Endothelial cell (in vitro differentiated cells): ENCODE measurements at regions not wholly inside any gene's neighbourhood (a gene's known extent, or its start where the extent isn't known, plus 50 kb on each side); places are given as distances from the start of the nearest gene placed in this dataset.

Experiments used
- DNase-seq: peaks from one replicate; pipeline ENCODE4 v3.0.0; 2021; ENCODE audit warnings: low spot score
- H3K27ac Mint-ChIP-seq: one replicate; pipeline ENCODE4 v1.8.0; 2021; ENCODE audit warnings: mixed read lengths, inconsistent platforms; ENCODE audit not compliant: unreplicated experiment
- H3K27me3 Mint-ChIP-seq: one replicate; pipeline ENCODE4 v1.8.0; 2021; ENCODE audit warnings: mild to moderate bottlenecking, moderate library complexity, mixed read lengths, inconsistent platforms; ENCODE audit not compliant: unreplicated experiment
- H3K36me3 Mint-ChIP-seq: one replicate; pipeline ENCODE4 v1.8.0; 2021; ENCODE audit warnings: mild to moderate bottlenecking, low read depth, mixed read lengths, inconsistent platforms; ENCODE audit not compliant: unreplicated experiment
- H3K4me1 Mint-ChIP-seq: one replicate; pipeline ENCODE4 v1.8.0; 2021; ENCODE audit warnings: mild to moderate bottlenecking, mixed read lengths, inconsistent platforms; ENCODE audit not compliant: unreplicated experiment
- H3K4me3 Mint-ChIP-seq: one replicate; pipeline ENCODE4 v1.8.0; 2021; ENCODE audit warnings: mild to moderate bottlenecking, mixed read lengths, inconsistent platforms; ENCODE audit not compliant: unreplicated experiment
- H3K9me3 Mint-ChIP-seq: one replicate; pipeline ENCODE4 v1.8.0; 2021; ENCODE audit warnings: mixed read lengths, inconsistent platforms; ENCODE audit not compliant: unreplicated experiment
- TF ChIP-seq, protein P1 (sequence below): fragments of 200-600 bp; sonication (generic); IDR thresholded peaks from one replicate; pipeline ENCODE4 v1.5.0; 2021; ENCODE audit warnings: antibody characterized with exemption; ENCODE audit not compliant: unreplicated experiment

DNA sequence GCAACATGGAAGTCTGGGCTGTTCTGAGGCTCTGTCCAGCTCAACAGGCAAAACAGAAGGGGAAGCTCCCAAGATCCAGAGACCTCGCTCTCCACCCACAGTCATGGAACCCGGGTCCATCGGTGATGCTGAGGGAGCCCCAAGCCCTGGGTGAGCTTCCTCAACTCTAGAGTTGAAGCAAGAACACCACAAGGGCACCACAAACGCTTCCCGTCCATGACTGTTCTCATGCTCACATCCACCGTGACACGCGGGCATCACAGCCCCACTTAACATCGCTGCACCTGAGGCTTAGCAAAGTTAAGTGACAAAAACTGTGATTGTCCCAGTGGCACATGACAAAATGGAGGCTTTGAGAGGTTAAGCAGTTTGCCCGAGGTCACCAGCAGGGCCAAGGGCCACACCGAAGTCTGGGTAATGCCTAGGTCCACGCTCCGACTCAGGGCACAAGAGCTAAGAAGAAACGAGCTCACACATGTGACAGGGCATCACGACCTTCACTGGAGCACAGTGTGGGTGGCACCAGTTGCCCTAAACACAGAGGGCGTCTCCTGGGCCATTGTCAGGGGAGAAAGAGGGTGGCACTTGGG lies 110.6 kb downstream of the OAT start:
- H3K36me3 Mint-ChIP-seq = no peaks in the 10 kb centered on the region
- no peak for DNase-seq
- no peak overlapping the region for H3K4me3 Mint-ChIP-seq
- no peak overlapping the region for H3K27ac Mint-ChIP-seq
- TF ChIP-seq, protein P1, sequence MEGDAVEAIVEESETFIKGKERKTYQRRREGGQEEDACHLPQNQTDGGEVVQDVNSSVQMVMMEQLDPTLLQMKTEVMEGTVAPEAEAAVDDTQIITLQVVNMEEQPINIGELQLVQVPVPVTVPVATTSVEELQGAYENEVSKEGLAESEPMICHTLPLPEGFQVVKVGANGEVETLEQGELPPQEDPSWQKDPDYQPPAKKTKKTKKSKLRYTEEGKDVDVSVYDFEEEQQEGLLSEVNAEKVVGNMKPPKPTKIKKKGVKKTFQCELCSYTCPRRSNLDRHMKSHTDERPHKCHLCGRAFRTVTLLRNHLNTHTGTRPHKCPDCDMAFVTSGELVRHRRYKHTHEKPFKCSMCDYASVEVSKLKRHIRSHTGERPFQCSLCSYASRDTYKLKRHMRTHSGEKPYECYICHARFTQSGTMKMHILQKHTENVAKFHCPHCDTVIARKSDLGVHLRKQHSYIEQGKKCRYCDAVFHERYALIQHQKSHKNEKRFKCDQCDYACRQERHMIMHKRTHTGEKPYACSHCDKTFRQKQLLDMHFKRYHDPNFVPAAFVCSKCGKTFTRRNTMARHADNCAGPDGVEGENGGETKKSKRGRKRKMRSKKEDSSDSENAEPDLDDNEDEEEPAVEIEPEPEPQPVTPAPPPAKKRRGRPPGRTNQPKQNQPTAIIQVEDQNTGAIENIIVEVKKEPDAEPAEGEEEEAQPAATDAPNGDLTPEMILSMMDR = no peak
- no peaks in the 10 kb centered on the region for H3K9me3 Mint-ChIP-seq
- H3K4me1 Mint-ChIP-seq = no peaks in the 10 kb centered on the region
- peaks cover 2% of the 10 kb centered on the region for H3K27me3 Mint-ChIP-seq

DNA sequence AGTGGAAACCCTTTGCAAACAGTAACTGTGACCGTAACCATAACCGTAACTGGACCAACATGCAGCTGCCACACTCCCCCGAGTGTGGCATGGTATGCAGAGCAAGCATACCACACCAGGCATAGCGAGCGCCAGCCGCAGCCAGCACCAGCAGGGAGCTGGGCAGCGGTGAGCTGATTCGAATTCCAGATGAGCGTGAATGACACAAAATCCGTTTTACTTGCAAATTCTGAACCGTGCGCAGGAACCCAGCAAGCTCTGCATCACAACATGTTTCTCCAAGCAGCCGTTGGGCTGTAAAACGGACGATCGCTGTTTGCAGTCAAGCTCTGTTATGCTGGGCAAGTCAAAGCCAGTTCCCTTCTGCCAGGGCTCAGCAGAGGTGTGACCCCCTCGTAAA lies 111.1 kb downstream of the OAT start:
- DNase-seq = no peak
- Mint-ChIP-seq H3K27ac (no peak overlapping the region), H3K9me3 (no peaks in the 10 kb centered on the region), H3K36me3 (no peaks in the 10 kb centered on the region), H3K4me3 (no peak overlapping the region), H3K27me3 (peaks cover 2% of the 10 kb centered on the region), H3K4me1 (no peaks in the 10 kb centered on the region)
- TF ChIP-seq, protein P1 = no peak

DNA sequence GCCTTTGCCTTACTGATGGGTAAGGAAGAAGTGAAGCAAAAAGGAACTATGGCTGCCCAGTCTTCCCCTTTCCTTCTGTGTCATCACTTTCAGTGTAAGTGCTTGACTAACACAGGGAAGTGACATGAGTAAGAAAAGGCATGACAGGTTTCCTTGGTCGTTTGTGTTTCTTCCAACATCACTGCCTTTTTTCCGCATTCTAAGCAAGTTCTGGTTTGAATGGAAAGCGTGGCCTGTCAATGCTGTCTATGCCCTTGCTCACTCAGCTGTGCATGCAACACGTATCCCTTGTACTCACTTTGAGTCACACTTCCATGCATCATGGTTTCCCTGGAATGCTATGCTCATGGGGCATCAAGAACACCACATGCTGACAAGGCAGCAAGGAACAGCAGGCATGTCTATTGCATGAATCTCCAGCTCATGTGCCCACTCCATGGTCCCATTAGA lies 111.8 kb downstream of the OAT start:
- Mint-ChIP-seq H3K4me3 (no peak overlapping the region), H3K4me1 (no peaks in the 10 kb centered on the region), H3K27ac (no peak overlapping the region), H3K9me3 (no peaks in the 10 kb centered on the region), H3K36me3 (no peaks in the 10 kb centered on the region), H3K27me3 (peaks cover 2% of the 10 kb centered on the region)
- DNase-seq = no peak
- TF ChIP-seq, protein P1 = no peak

DNA sequence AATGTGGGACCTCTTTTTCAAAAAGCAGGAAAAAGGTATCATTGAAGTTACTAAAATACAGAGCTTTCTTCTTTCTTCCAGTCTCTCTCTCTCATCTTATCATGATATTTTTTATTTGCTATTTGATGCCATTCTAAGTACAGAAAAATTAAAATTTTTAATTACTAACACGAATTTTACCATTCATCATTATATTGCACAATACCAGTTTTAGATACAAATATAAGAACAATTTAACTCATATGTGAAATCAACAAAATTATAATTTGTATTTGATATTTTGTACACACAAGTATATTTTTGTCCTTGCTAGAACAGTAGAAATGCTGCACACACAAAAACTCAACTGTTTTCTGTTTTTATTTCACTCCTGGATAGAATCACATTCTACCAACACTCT lies 112.2 kb downstream of the OAT start:
- Mint-ChIP-seq H3K36me3 (peaks cover under 1% of the 10 kb centered on the region), H3K4me1 (no peaks in the 10 kb centered on the region), H3K27me3 (peaks cover 2% of the 10 kb centered on the region), H3K9me3 (no peaks in the 10 kb centered on the region), H3K27ac (no peak overlapping the region), H3K4me3 (no peak overlapping the region)
- TF ChIP-seq, protein P1 = no peak
- DNase-seq = no peak

DNA sequence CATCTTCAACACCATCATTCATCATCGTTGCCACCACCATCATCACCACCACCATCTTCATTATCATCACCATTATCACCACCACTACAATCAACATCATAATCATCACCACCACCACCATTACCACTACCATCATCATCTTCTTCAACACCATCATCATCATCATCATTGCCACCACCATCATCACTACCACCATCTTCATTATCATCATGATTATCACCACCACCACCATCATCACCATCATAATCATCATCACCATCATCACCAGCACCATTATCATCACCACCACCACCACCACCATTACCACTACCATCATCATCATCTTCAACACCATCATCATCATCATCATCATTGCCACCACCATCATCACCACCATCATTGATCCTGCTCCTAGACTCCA lies 112.7 kb downstream of the OAT start:
- Mint-ChIP-seq H3K4me1 (no peaks in the 10 kb centered on the region), H3K36me3 (peaks cover 4% of the 10 kb centered on the region), H3K27ac (no peak overlapping the region), H3K27me3 (peaks cover 2% of the 10 kb centered on the region), H3K4me3 (no peak overlapping the region), H3K9me3 (no peaks in the 10 kb centered on the region)
- TF ChIP-seq, protein P1 = no peak
- DNase-seq = no peak
